ENCODE measurements at regions not wholly inside any gene's neighbourhood (a gene's known extent, or its start where the extent isn't known, plus 50 kb on each side); places are given as distances from the start of the nearest gene placed in this dataset.

- TF ChIP-seq PPARA (CRISPR knock-in tag; IDR thresholded peaks at IDR 0.05; ENCODE audit: borderline replicate concordance) (no peak), SNAI2 (CRISPR knock-in tag; IDR thresholded peaks at IDR 0.05) (no peak), ARNTL (CRISPR knock-in tag; IDR thresholded peaks at IDR 0.05; ENCODE audit: borderline replicate concordance, low read depth) (no peak), BACH2 (CRISPR knock-in tag; IDR thresholded peaks at IDR 0.05; ENCODE audit: borderline replicate concordance) (no peak), ZNF70 (CRISPR knock-in tag; IDR thresholded peaks at IDR 0.05) (no peak), TOX (CRISPR knock-in tag; IDR thresholded peaks at IDR 0.05; ENCODE audit: borderline replicate concordance) (no peak), RARB (CRISPR knock-in tag; IDR thresholded peaks at IDR 0.05) (no peak), ZNF8 (CRISPR knock-in tag; IDR thresholded peaks at IDR 0.05) (no peak), ZC3H10 (CRISPR knock-in tag; IDR thresholded peaks at IDR 0.05) (no peak), ZFP3 (CRISPR knock-in tag; IDR thresholded peaks at IDR 0.05) (no peak), ZNF565 (CRISPR knock-in tag; conservative IDR thresholded peaks at IDR 0.05; ENCODE audit: low read depth) (no peak), GLIS3 (CRISPR knock-in tag; IDR thresholded peaks at IDR 0.05) (no peak)
- TF ChIP-seq, protein P1, sequence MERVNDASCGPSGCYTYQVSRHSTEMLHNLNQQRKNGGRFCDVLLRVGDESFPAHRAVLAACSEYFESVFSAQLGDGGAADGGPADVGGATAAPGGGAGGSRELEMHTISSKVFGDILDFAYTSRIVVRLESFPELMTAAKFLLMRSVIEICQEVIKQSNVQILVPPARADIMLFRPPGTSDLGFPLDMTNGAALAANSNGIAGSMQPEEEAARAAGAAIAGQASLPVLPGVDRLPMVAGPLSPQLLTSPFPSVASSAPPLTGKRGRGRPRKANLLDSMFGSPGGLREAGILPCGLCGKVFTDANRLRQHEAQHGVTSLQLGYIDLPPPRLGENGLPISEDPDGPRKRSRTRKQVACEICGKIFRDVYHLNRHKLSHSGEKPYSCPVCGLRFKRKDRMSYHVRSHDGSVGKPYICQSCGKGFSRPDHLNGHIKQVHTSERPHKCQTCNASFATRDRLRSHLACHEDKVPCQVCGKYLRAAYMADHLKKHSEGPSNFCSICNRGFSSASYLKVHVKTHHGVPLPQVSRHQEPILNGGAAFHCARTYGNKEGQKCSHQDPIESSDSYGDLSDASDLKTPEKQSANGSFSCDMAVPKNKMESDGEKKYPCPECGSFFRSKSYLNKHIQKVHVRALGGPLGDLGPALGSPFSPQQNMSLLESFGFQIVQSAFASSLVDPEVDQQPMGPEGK (CRISPR knock-in tag; IDR thresholded peaks at IDR 0.05; ENCODE audit: borderline replicate concordance): no peak
Measured at GRCh38 chr15:60121845-60122244, 117.7 kb downstream of the FOXB1 start.
